GM19035 (cell line): ENCODE measurements at regions not wholly inside any gene's neighbourhood (a gene's known extent, or its start where the extent isn't known, plus 50 kb on each side); places are given as distances from the start of the nearest gene placed in this dataset.
A peak's percentile ranks its signal among the peaks of the same experiment; 100 is the strongest.

Experiments
- ATAC-seq: cut with Tn5 transposase; IDR thresholded peaks from one replicate; pipeline ENCODE4 v1.9.1; 2021; ENCODE audit not compliant: unreplicated experiment

GRCh38 chr14:73782623-73783022 lies 68.4 kb upstream of the PNMA1 start:
- no peak for ATAC-seq

- ATAC-seq, result no peak
Measured at GRCh38 chr14:73780896-73781295, 66.7 kb upstream of the PNMA1 start.

- ATAC-seq, result no peak
Measured at GRCh38 chr14:73780391-73780790, 66.2 kb upstream of the PNMA1 start.

DNA sequence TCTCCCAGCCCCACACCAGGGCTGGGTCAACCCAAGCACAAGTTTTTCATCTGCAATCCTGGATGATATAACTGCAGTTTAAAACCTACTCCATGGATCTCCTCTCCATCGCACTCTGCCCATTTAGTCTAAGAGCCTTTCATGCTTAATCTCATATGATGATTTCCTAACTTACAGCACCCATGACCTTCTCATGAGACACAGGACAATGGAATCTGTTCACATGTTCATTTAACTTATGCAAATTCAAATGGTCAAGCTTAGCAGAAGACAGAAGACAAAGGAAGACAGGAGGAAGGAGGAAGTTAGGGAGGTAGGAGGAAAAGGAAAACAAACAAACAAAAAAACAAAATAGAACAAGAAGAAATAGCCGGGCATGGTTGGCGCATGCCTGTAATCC lies 64.6 kb upstream of the PNMA1 start:
- ATAC-seq, result no peak

- no peak for ATAC-seq
Measured at GRCh38 chr14:73777420-73777819, 63.2 kb upstream of the PNMA1 start.

DNA sequence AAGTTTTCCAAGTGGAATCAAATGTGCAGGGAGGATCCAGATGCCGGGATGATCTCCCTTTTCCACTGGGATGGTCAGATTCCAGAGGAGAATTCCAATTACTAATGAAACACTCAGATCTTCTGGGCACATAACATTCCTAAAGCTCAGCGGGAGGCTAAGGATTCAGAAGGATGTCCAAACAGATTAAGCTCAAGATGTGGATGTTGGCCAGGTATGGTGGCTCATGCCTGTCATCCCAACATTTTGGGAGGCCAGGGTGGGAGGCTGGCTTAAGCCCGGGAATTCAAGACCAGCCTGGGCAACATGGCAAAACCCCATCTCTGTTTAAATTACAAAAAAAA lies 62.0 kb upstream of the PNMA1 start:
- ATAC-seq, result no peak

- ATAC-seq, result no peak
Measured at GRCh38 chr14:73775339-73776193, 61.4 kb upstream of the PNMA1 start.

DNA sequence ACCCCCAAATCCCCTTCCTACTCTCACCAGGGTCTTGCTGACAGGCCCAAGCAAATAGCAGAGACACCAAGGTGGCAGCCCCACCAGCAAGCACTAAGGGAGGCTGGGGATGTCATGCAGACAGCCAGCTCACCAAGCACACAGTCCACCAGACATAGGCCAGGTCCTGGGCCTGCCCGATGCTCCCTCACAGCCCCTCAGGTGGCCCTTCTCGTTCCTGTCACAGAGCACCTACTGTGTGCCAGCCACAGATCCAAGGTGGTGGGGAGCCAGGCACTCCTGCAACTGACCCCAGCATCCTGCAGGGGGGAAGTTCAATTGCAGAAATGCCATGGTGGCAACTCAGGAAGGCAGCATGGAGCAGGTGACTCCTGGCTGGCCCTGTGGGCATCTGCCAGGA lies 60.5 kb upstream of the PNMA1 start:
- ATAC-seq, result no peak

GRCh38 chr14:73774241-73774570 lies 60.0 kb upstream of the PNMA1 start:
- no peak for ATAC-seq

GRCh38 chr14:73773441-73774240 lies 59.5 kb upstream of the PNMA1 start:
- ATAC-seq, result no peak

GRCh38 chr14:73771848-73772638 lies 57.9 kb upstream of the PNMA1 start:
- peak; percentile 50 for ATAC-seq

DNA sequence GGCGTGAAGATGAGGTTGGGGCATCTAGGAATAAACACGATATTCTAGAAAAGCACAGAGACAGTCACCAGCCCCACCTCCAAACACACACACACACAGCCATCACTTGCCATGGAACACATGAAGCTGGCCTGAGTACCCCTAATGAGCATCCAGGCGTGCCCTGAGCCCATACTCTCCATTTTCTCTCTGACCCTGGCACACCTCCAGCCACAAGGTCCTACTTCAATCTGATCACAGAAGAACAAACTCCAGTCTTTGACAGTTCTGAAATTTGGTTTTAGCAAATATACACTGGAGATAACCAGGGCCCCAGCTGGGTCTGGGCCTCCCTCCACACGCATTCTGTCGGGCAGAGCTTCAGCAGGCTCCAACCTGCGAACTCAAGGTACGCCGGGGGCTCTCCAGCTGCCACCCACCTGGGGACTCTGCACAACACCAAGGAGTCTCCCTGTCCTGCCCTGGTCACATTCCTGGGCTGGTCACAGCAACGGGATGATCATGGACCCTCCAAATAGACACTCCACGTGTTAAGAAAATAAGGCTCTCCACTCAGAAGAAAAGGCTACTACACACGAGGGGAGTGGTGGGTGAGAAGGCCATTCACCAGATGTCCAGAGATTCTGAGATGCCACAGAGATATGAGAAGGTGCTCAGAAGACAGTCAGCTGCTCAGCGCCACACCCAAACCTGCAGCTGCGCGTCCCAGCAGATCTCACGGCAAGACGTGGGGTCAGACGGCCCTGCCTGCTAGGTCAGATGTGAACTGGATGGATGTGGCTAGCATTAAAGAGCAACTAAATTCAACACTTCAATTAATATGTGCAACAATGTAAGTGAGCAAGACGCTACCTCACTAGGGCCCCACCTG lies 57.0 kb upstream of the PNMA1 start:
- peak; percentile 18 for ATAC-seq

DNA sequence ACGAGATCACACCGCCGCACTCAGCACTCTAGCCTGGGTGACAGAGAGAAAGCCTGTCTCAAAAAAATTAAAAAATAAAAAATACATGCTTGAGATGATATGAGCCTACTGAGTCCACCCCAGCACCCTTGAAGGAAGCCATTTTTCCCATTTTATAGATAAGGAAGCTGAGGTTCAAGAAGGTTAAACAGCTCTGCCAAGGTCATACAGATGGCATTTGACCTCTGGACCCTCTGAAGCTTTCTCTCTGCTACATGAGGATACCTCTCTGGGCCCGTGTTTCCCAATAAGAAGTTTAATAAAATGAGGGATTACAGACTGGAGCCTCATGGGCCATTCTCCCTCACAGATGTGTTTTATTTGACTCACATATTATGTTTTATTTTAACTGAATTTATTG lies 53.9 kb upstream of the PNMA1 start:
- ATAC-seq, result no peak

DNA sequence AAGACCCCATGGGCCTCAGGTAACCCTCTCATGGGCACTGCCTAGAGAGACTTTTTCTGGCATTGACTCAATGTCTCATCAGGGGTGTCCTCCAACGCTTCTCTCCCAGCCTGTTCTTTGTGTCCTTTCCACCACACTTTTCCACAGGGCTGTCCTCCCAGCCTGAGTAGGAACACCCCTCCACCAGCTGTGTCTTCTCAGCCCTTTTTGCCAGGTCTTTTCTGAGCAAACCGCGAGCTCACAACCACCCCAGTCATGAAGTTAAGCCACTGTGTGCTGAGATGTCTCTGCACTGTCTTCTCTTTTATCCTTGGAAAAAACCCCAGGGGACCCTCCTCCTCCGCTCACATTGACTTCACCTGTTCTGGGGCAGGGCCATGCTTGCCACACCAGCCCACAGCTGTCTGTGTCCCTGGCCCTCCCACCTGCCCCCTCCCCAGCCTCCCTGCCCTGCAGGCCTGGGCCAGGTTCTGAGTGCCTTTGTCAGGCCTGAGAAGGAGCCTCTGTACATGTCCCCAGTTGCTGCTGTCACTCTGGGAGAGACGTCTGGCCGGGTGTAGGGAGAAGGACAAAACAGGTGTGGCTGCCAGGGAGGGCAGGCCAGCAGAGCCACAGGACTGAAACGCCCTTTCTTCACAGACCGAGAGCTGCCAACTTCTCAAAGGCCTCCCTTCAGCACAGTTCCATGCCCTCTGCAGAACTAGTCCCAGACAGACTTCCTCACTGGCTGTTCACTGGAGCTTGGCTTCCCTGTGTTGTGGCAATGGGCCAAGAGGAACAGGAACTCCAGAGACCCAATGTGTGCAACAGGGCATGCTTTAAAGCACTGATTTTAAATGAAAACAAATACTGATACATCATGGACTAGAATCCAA lies 50.5 kb upstream of the PNMA1 start:
- ATAC-seq, result no peak
